H9 (cell line): ENCODE measurements at regions not wholly inside any gene's neighbourhood (a gene's known extent, or its start where the extent isn't known, plus 50 kb on each side); places are given as distances from the start of the nearest gene placed in this dataset.

ENCODE experiments used
- DNase-seq: peaks from one replicate; pipeline ENCODE4 v3.0.0-alpha.2; 2017
- H2AFZ ChIP-seq: one replicate; pipeline ENCODE4 v1.6.1; 2013; ENCODE audit warnings: mild to moderate bottlenecking, low read length, control low read depth, moderate library complexity
- H2AK5ac ChIP-seq: 2 replicates; pipeline ENCODE4 v1.6.1; 2013; ENCODE audit warnings: low read length, control low read depth, mixed read lengths; ENCODE audit not compliant: insufficient read length
- H2BK120ac ChIP-seq: one replicate; pipeline ENCODE4 v1.6.1; 2013; ENCODE audit warnings: low read depth, mild to moderate bottlenecking, low read length, control low read depth, inconsistent platforms; ENCODE audit not compliant: poor library complexity, severe bottlenecking
- H2BK12ac ChIP-seq: 2 replicates; pipeline ENCODE4 v1.6.1; 2013; ENCODE audit warnings: low read length, control low read depth, mixed read lengths, low read depth; ENCODE audit not compliant: insufficient read length
- H2BK15ac ChIP-seq: 2 replicates; pipeline ENCODE4 v1.6.1; 2013; ENCODE audit warnings: low read depth, low read length, control low read depth
- H2BK20ac ChIP-seq: one replicate; pipeline ENCODE4 v1.6.1; 2013; ENCODE audit warnings: low read depth, mild to moderate bottlenecking, low read length, control low read depth, inconsistent platforms; ENCODE audit not compliant: poor library complexity, severe bottlenecking
- H2BK5ac ChIP-seq: 2 replicates; pipeline ENCODE4 v1.6.1; 2013; ENCODE audit warnings: low read length, control low read depth, mixed read lengths; ENCODE audit not compliant: insufficient read length
- H3K14ac ChIP-seq: 2 replicates; pipeline ENCODE4 v1.6.1; 2013; ENCODE audit warnings: low read length, control low read depth; ENCODE audit not compliant: insufficient read depth
- H3K18ac ChIP-seq: 2 replicates; pipeline ENCODE4 v1.6.1; 2013; ENCODE audit warnings: low read depth, mild to moderate bottlenecking, mixed read lengths, low read length, control low read depth; ENCODE audit not compliant: insufficient read length
- H3K23ac ChIP-seq: 2 replicates; pipeline ENCODE4 v1.6.1; 2013; ENCODE audit warnings: low read length, control low read depth, mixed read lengths, low read depth; ENCODE audit not compliant: insufficient read length
- H3K23me2 ChIP-seq: 2 replicates; pipeline ENCODE4 v1.6.1; 2013; ENCODE audit warnings: low read depth, mild to moderate bottlenecking, mixed read lengths, low read length, control low read depth; ENCODE audit not compliant: insufficient read length, poor library complexity, severe bottlenecking
- H3K27ac ChIP-seq: 2 replicates; pipeline ENCODE4 v1.5.1; 2013; ENCODE audit warnings: low read length, control low read depth, mixed read lengths, low read depth; ENCODE audit not compliant: insufficient read length
- H3K27me3 ChIP-seq: 2 replicates; pipeline ENCODE4 v1.6.1; 2013; ENCODE audit warnings: low read length, control low read depth, inconsistent platforms; ENCODE audit not compliant: insufficient read depth
- H3K4ac ChIP-seq: 2 replicates; pipeline ENCODE4 v1.6.1; 2013; ENCODE audit warnings: low read depth, mild to moderate bottlenecking, control low read depth, inconsistent platforms, low read length, moderate library complexity
- H3K4me1 ChIP-seq: 2 replicates; pipeline ENCODE4 v1.6.1; 2013; ENCODE audit warnings: low read length, control low read depth, inconsistent platforms; ENCODE audit not compliant: insufficient read depth
- H3K4me2 ChIP-seq: 2 replicates; pipeline ENCODE4 v1.6.1; 2013; ENCODE audit warnings: low read length, control low read depth, mixed read lengths; ENCODE audit not compliant: insufficient read length, insufficient read depth
- H3K56ac ChIP-seq: 2 replicates; pipeline ENCODE4 v1.6.1; 2013; ENCODE audit warnings: low read depth, mild to moderate bottlenecking, mixed read lengths, low read length, control low read depth; ENCODE audit not compliant: insufficient read length
- H3K79me1 ChIP-seq: 2 replicates; pipeline ENCODE4 v1.6.1; 2013; ENCODE audit warnings: low read depth, mild to moderate bottlenecking, moderate library complexity, low read length, control low read depth, inconsistent platforms; ENCODE audit not compliant: insufficient read depth, poor library complexity, severe bottlenecking
- H3K79me2 ChIP-seq: 2 replicates; pipeline ENCODE4 v1.6.1; 2013; ENCODE audit warnings: low read length, control low read depth, inconsistent platforms; ENCODE audit not compliant: insufficient read depth
- H3K9ac ChIP-seq: 2 replicates; pipeline ENCODE4 v1.6.1; 2013; ENCODE audit warnings: low read length, control low read depth, mixed read lengths; ENCODE audit not compliant: insufficient read length; ENCODE audit errors: extremely low read depth
- H3K9me3 ChIP-seq: one replicate; pipeline ENCODE4 v1.6.1; 2013; ENCODE audit warnings: low read depth, low read length, inconsistent platforms; ENCODE audit not compliant: control insufficient read depth
- H3T11ph ChIP-seq: one replicate; pipeline ENCODE4 v1.6.1; 2013; ENCODE audit warnings: mild to moderate bottlenecking, low read length, control low read depth, inconsistent platforms
- H4K20me1 ChIP-seq: one replicate; pipeline ENCODE4 v1.6.1; 2013; ENCODE audit not compliant: control insufficient read depth, insufficient read length, insufficient read depth
- H4K5ac ChIP-seq: 2 replicates; pipeline ENCODE4 v1.6.1; 2013; ENCODE audit warnings: low read depth, mild to moderate bottlenecking, mixed read lengths, low read length, control low read depth; ENCODE audit not compliant: insufficient read length
- H4K8ac ChIP-seq: replicated peaks from 2 replicates; pipeline ENCODE4 v1.6.1; 2013; ENCODE audit warnings: low read length, control low read depth, mixed read lengths, low read depth; ENCODE audit not compliant: insufficient read length
- H4K91ac ChIP-seq: 2 replicates; pipeline ENCODE4 v1.6.1; 2013; ENCODE audit warnings: low read depth, mild to moderate bottlenecking, moderate library complexity, mixed read lengths, low read length, control low read depth; ENCODE audit not compliant: insufficient read length
- H3K27ac Mint-ChIP-seq, 3 experiments: 2 replicates in 2 of 3; 3 replicates in 1 of 3; pipeline ENCODE4 v1.8.0; 2020 to 2021; ENCODE audit warnings: mixed read lengths in 3 of 3, mild to moderate bottlenecking in 1 of 3, moderate library complexity in 1 of 3
- H3K27me3 Mint-ChIP-seq: 2 replicates; pipeline ENCODE4 v1.8.0; 2021; ENCODE audit warnings: low read depth, mild to moderate bottlenecking, moderate library complexity, mixed read lengths
- H3K36me3 Mint-ChIP-seq, 3 experiments: 2 replicates in 2 of 3; 3 replicates in 1 of 3; pipeline ENCODE4 v1.8.0; 2020 to 2021; ENCODE audit warnings: low read depth in 3 of 3, mixed read lengths in 3 of 3; ENCODE audit not compliant: insufficient read depth in 1 of 3
- H3K4me1 Mint-ChIP-seq, 2 experiments: 2 replicates each; pipeline ENCODE4 v1.8.0; 2020; ENCODE audit warnings: mixed read lengths in 2 of 2
- H3K4me3 Mint-ChIP-seq, 2 experiments: 2 replicates in 1 of 2; 3 replicates in 1 of 2; pipeline ENCODE4 v1.8.0; 2020 to 2021; ENCODE audit warnings: mild to moderate bottlenecking in 2 of 2, mixed read lengths in 2 of 2, moderate library complexity in 1 of 2
- H3K9me3 Mint-ChIP-seq, 2 experiments: 2 replicates in 1 of 2; 3 replicates in 1 of 2; pipeline ENCODE4 v1.8.0; 2020; ENCODE audit warnings: mild to moderate bottlenecking in 2 of 2, mixed read lengths in 2 of 2, moderate library complexity in 1 of 2
- CTCF ChIP-seq: fragments of 200-600 bp; sonication (generic); conservative IDR thresholded peaks from 3 replicates; pipeline ENCODE4 v1.8.0; 2021; ENCODE audit warnings: antibody characterized with exemption, mild to moderate bottlenecking
- WGBS: extraction: QIAGEN DNeasy Blood & Tissue Kit; methylation state at CpG from one replicate; pipeline ENCODE4 v1.1.7; 2013; ENCODE audit warnings: missing lambda C conversion rate, low lambda C conversion rate, mixed read lengths; ENCODE audit not compliant: insufficient read length; ENCODE audit errors: extremely low coverage; 5-methylcytosine and 5-hydroxymethylcytosine counted together

DNA sequence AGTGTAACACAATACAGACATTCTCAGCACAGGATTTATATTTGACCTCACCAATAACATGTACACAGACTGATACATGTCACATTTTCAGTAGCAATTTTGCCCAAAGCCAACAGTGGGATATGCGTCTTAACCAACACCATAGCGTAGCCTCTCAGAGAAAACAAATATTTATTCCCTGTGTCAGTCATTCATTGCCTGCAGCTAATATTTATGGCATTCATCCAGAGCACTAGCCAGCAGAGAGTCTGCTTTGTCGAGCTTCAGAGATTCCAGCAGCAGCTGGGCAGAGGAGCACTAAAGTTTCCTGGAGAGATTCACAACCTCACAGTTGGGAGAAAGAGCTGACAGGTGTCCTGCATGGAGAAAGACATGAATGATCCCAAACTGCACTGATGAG is 400.7 kb upstream of the DAB1 start:
- Mint-ChIP-seq H3K27me3 (no peaks in the 10 kb centered on the region), H3K9me3 (no peaks in the 10 kb centered on the region), H3K4me3 (no peak overlapping the region), H3K36me3 (no peaks in the 10 kb centered on the region), H3K27ac (no peak overlapping the region), H3K4me1 (no peaks in the 10 kb centered on the region)
- Histone ChIP-seq H3K23ac (no peak overlapping the region), H2AFZ (no peak overlapping the region), H3K9ac (no peak overlapping the region), H3K56ac (no peak overlapping the region), H2AK5ac (no peak overlapping the region), H4K91ac (no peak overlapping the region), H2BK5ac (no peak overlapping the region), H3K18ac (no peak overlapping the region), H2BK12ac (no peak overlapping the region), H3K79me2 (no peaks in the 10 kb centered on the region), H2BK15ac (no peak overlapping the region), H3K27ac (no peak overlapping the region), H3K14ac (no peak overlapping the region), H3T11ph (no peak overlapping the region), H3K9me3 (no peaks in the 10 kb centered on the region), H3K79me1 (no peaks in the 10 kb centered on the region), H4K5ac (no peak overlapping the region), H3K4me2 (no peak overlapping the region), H3K4ac (no peak overlapping the region), H2BK120ac (no peak overlapping the region), H3K27me3 (no peaks in the 10 kb centered on the region), H4K8ac (no peak overlapping the region), H3K23me2 (no peaks in the 10 kb centered on the region), H4K20me1 (no peaks in the 10 kb centered on the region), H2BK20ac (no peak overlapping the region), H3K4me1 (no peaks in the 10 kb centered on the region)
- TF ChIP-seq CTCF = no peak
- WGBS = no CpG with 5 or more reads among the region's 3 CpGs
- no peak for DNase-seq
